ENCODE measurements at regions not wholly inside any gene's neighbourhood (a gene's known extent, or its start where the extent isn't known, plus 50 kb on each side); places are given as distances from the start of the nearest gene placed in this dataset.

GRCh38 chr11:126149759-126150625 is 61.5 kb downstream of the RPUSD4 start:
- no peak overlapping the region for H2AFZ ChIP-seq (ENCODE audit: low read length)
- no peaks in the 10 kb centered on the region for H3K9me3 ChIP-seq (ENCODE audit: control insufficient read depth, insufficient read depth, low read depth, low read length)
- H4K20me1 ChIP-seq (ENCODE audit: control insufficient read depth, extremely low read depth, insufficient read depth, low read length): no peaks in the 10 kb centered on the region
- H3K4me1 ChIP-seq (ENCODE audit: control insufficient read depth, extremely low read depth, insufficient read depth, low read length): peaks cover 11% of the 10 kb centered on the region
- no peak overlapping the region for H3K4me3 ChIP-seq (replicated peaks in 1 of 4; ENCODE audit: control extremely low read depth in 1 of 4, insufficient read depth in 1 of 4, low read depth in 3 of 4, low read length in 4 of 4)
- no peak overlapping the region for H3K9ac ChIP-seq (ENCODE audit: insufficient read depth, low read length)
- no peaks in the 10 kb centered on the region for H3K79me2 ChIP-seq (ENCODE audit: control insufficient read depth, insufficient read depth, low read length)
- no peak overlapping the region for H3K4me2 ChIP-seq (ENCODE audit: extremely low read depth, insufficient read depth, low read length)
- H3K36me3 ChIP-seq (ENCODE audit: control insufficient read depth, insufficient read depth, low read length): no peaks in the 10 kb centered on the region
- TF ChIP-seq CTCF (conservative IDR thresholded peaks at IDR 0.05 in 1 of 2, IDR thresholded peaks at IDR 0.05 in 1 of 2; ENCODE audit: low read depth in 1 of 2, low read length in 2 of 2) (peak in 1 of 2 donors; percentile 27), EZH2 (IDR thresholded peaks at IDR 0.05; ENCODE audit: low read length, missing control alignments) (no peak)
- H3K27me3 ChIP-seq (ENCODE audit: control insufficient read depth, insufficient read depth, low read length): peaks cover 7% of the 10 kb centered on the region
- H3K27ac ChIP-seq (ENCODE audit: insufficient read depth, low read length): no peak overlapping the region
- DNase-seq (ENCODE audit: low read depth in 2 of 2): peak in 1 of 2 donors; percentile 69

- Histone ChIP-seq H3K79me2 (ENCODE audit: control insufficient read depth, insufficient read depth, low read length) (no peaks in the 10 kb centered on the region), H3K4me3 (replicated peaks in 1 of 4; ENCODE audit: control extremely low read depth in 1 of 4, insufficient read depth in 1 of 4, low read depth in 3 of 4, low read length in 4 of 4) (no peak overlapping the region), H3K27ac (ENCODE audit: insufficient read depth, low read length) (no peak overlapping the region), H3K36me3 (ENCODE audit: control insufficient read depth, insufficient read depth, low read length) (no peaks in the 10 kb centered on the region), H2AFZ (ENCODE audit: low read length) (no peak overlapping the region), H3K4me2 (ENCODE audit: extremely low read depth, insufficient read depth, low read length) (no peak overlapping the region), H3K9me3 (ENCODE audit: control insufficient read depth, insufficient read depth, low read depth, low read length) (no peaks in the 10 kb centered on the region), H3K9ac (ENCODE audit: insufficient read depth, low read length) (no peak overlapping the region), H3K27me3 (ENCODE audit: control insufficient read depth, insufficient read depth, low read length) (peaks cover 4% of the 10 kb centered on the region), H3K4me1 (ENCODE audit: control insufficient read depth, extremely low read depth, insufficient read depth, low read length) (peaks cover 4% of the 10 kb centered on the region), H4K20me1 (ENCODE audit: control insufficient read depth, extremely low read depth, insufficient read depth, low read length) (no peaks in the 10 kb centered on the region)
- TF ChIP-seq CTCF (conservative IDR thresholded peaks at IDR 0.05 in 1 of 2, IDR thresholded peaks at IDR 0.05 in 1 of 2; ENCODE audit: low read depth in 1 of 2, low read length in 2 of 2) (no peak), EZH2 (IDR thresholded peaks at IDR 0.05; ENCODE audit: low read length, missing control alignments) (no peak)
- no peak for DNase-seq (ENCODE audit: low read depth in 2 of 2)
Observed at GRCh38 chr11:126148317-126148716, 63.1 kb downstream of the RPUSD4 start.

- DNase-seq (ENCODE audit: low read depth in 2 of 2): no peak
- H3K79me2 ChIP-seq (ENCODE audit: control insufficient read depth, insufficient read depth, low read length): no peaks in the 10 kb centered on the region
- no peaks in the 10 kb centered on the region for H3K36me3 ChIP-seq (ENCODE audit: control insufficient read depth, insufficient read depth, low read length)
- H3K27me3 ChIP-seq (ENCODE audit: control insufficient read depth, insufficient read depth, low read length): peaks cover 4% of the 10 kb centered on the region
- TF ChIP-seq CTCF (conservative IDR thresholded peaks at IDR 0.05 in 1 of 2, IDR thresholded peaks at IDR 0.05 in 1 of 2; ENCODE audit: low read depth in 1 of 2, low read length in 2 of 2) (no peak), EZH2 (IDR thresholded peaks at IDR 0.05; ENCODE audit: low read length, missing control alignments) (no peak)
- H3K4me1 ChIP-seq (ENCODE audit: control insufficient read depth, extremely low read depth, insufficient read depth, low read length): peaks cover 2% of the 10 kb centered on the region
- no peak overlapping the region for H3K9ac ChIP-seq (ENCODE audit: insufficient read depth, low read length)
- no peaks in the 10 kb centered on the region for H3K9me3 ChIP-seq (ENCODE audit: control insufficient read depth, insufficient read depth, low read depth, low read length)
- H4K20me1 ChIP-seq (ENCODE audit: control insufficient read depth, extremely low read depth, insufficient read depth, low read length): no peaks in the 10 kb centered on the region
- H3K27ac ChIP-seq (ENCODE audit: insufficient read depth, low read length): no peak overlapping the region
- H3K4me3 ChIP-seq (replicated peaks in 1 of 4; ENCODE audit: control extremely low read depth in 1 of 4, insufficient read depth in 1 of 4, low read depth in 3 of 4, low read length in 4 of 4): no peak overlapping the region
- H2AFZ ChIP-seq (ENCODE audit: low read length): no peak overlapping the region
- H3K4me2 ChIP-seq (ENCODE audit: extremely low read depth, insufficient read depth, low read length): no peak overlapping the region
Observed at GRCh38 chr11:126147208-126148111, 64.0 kb downstream of the RPUSD4 start.

Data from fibroblast of lung (primary cell).